Neural cell (in vitro differentiated cells): ENCODE measurements at regions not wholly inside any gene's neighbourhood (a gene's known extent, or its start where the extent isn't known, plus 50 kb on each side); places are given as distances from the start of the nearest gene placed in this dataset.

Experiments used
- H2AFZ ChIP-seq: fragments of 200-600, 300-800 bp; sonication (generic), shearing (Covaris generic); 2 replicates; pipeline ENCODE4 v1.6.0; 2014; ENCODE audit warnings: low read depth, mild to moderate bottlenecking, antibody characterized with exemption, low read length, moderate library complexity
- H3F3A ChIP-seq: fragments of 200-600 bp; shearing (Covaris generic); 2 replicates; pipeline ENCODE4 v1.6.1; 2016; ENCODE audit warnings: mild to moderate bottlenecking, moderate library complexity, mixed read lengths, antibody characterized with exemption, low read length; ENCODE audit not compliant: insufficient read depth, poor library complexity, severe bottlenecking
- H3K27ac ChIP-seq: fragments of 200-600, 300-800 bp; sonication (generic), shearing (Covaris generic); 2 replicates; pipeline ENCODE4 v1.5.1; 2014; ENCODE audit warnings: mild to moderate bottlenecking, low read length, moderate library complexity
- H3K27me3 ChIP-seq: fragments of 300-800, 200-600 bp; sonication (generic), shearing (Covaris generic); 2 replicates; pipeline ENCODE4 v1.6.0; 2014; ENCODE audit warnings: mild to moderate bottlenecking, low read depth, low read length, moderate library complexity; ENCODE audit not compliant: insufficient read depth
- H3K36me3 ChIP-seq: fragments of 300-800, 200-600 bp; sonication (generic), shearing (Covaris generic); 2 replicates; pipeline ENCODE4 v1.5.1; 2014; ENCODE audit warnings: mild to moderate bottlenecking, antibody characterized with exemption, low read length, moderate library complexity; ENCODE audit not compliant: insufficient read depth
- H3K4me2 ChIP-seq: fragments of 300-800, 200-600 bp; sonication (generic), shearing (Covaris generic); 2 replicates; pipeline ENCODE4 v1.6.0; 2014; ENCODE audit warnings: mild to moderate bottlenecking, low read length
- H3K4me3 ChIP-seq: fragments of 300-800, 200-600 bp; sonication (generic), shearing (Covaris generic); 2 replicates; pipeline ENCODE4 v1.5.1; 2014; ENCODE audit warnings: mild to moderate bottlenecking, low read length, moderate library complexity
- H3K79me2 ChIP-seq: fragments of 200-600 bp; shearing (Covaris generic); replicated peaks from 2 replicates; pipeline ENCODE4 v1.6.0; 2014; ENCODE audit warnings: mild to moderate bottlenecking, low read length, moderate library complexity; ENCODE audit not compliant: insufficient read depth
- H3K9ac ChIP-seq: fragments of 300-800, 200-600 bp; sonication (generic), shearing (Covaris generic); 2 replicates; pipeline ENCODE4 v1.6.1; 2016; ENCODE audit warnings: mild to moderate bottlenecking, low read length, mixed read lengths
- H3K9me2 ChIP-seq: fragments of 200-600 bp; shearing (Covaris generic); 2 replicates; pipeline ENCODE4 v1.6.1; 2016; ENCODE audit warnings: mild to moderate bottlenecking, low read length, mixed read lengths; ENCODE audit not compliant: insufficient read depth
- H3K9me3 ChIP-seq: fragments of 200-600, 300-800 bp; sonication (generic), shearing (Covaris generic); 2 replicates; pipeline ENCODE4 v1.6.1; 2016; ENCODE audit warnings: mild to moderate bottlenecking, mixed run types, low read length, moderate library complexity, mixed read lengths
- H4K20me1 ChIP-seq: fragments of 200-600 bp; shearing (Covaris generic); 2 replicates; pipeline ENCODE4 v1.6.1; 2016; ENCODE audit warnings: mild to moderate bottlenecking, mixed run types; ENCODE audit not compliant: insufficient read depth
- EP300 ChIP-seq: fragments of 450-650 bp; conservative IDR thresholded peaks from 2 replicates; pipeline ENCODE4 v1.6.1; 2014; ENCODE audit warnings: antibody characterized with exemption, mild to moderate bottlenecking, moderate library complexity; ENCODE audit not compliant: poor library complexity, severe bottlenecking
- EZH2 ChIP-seq: fragments of 200-600, 300-800 bp; shearing (Covaris generic), sonication (generic); IDR thresholded peaks from 2 replicates; pipeline ENCODE4 v1.6.1; 2014; ENCODE audit warnings: antibody characterized with exemption, low read length, borderline replicate concordance, mild to moderate bottlenecking; ENCODE audit not compliant: insufficient read depth, poor library complexity, severe bottlenecking
- MXI1 ChIP-seq: fragments of 450-650 bp; conservative IDR thresholded peaks from 2 replicates; pipeline ENCODE4 v1.6.1; 2014; ENCODE audit warnings: antibody characterized with exemption, mild to moderate bottlenecking; ENCODE audit not compliant: poor library complexity, severe bottlenecking
- POLR2AphosphoS5 ChIP-seq: IDR thresholded peaks from 2 replicates; pipeline ENCODE4 v1.6.1; 2012
- RAD21 ChIP-seq: fragments of 450-650 bp; conservative IDR thresholded peaks from 2 replicates; pipeline ENCODE4 v1.6.1; 2014; ENCODE audit warnings: antibody characterized with exemption, mild to moderate bottlenecking, moderate library complexity
- SMC3 ChIP-seq: fragments of 450-650 bp; conservative IDR thresholded peaks from 2 replicates; pipeline ENCODE4 v1.6.1; 2014; ENCODE audit warnings: antibody characterized with exemption, mild to moderate bottlenecking, moderate library complexity; ENCODE audit not compliant: poor library complexity
- TAF1 ChIP-seq: IDR thresholded peaks from 2 replicates; pipeline ENCODE4 v1.6.1; 2012; ENCODE audit warnings: low read depth
- TF ChIP-seq, protein P1 (sequence below): fragments of 450-650 bp; IDR thresholded peaks from 2 replicates; pipeline ENCODE4 v1.5.1; 2014; ENCODE audit warnings: antibody characterized with exemption, mild to moderate bottlenecking, moderate library complexity; ENCODE audit not compliant: poor library complexity, severe bottlenecking
- TF ChIP-seq, protein P2 (sequence below): IDR thresholded peaks from 2 replicates; pipeline ENCODE4 v1.6.1; 2012; ENCODE audit warnings: borderline replicate concordance

DNA sequence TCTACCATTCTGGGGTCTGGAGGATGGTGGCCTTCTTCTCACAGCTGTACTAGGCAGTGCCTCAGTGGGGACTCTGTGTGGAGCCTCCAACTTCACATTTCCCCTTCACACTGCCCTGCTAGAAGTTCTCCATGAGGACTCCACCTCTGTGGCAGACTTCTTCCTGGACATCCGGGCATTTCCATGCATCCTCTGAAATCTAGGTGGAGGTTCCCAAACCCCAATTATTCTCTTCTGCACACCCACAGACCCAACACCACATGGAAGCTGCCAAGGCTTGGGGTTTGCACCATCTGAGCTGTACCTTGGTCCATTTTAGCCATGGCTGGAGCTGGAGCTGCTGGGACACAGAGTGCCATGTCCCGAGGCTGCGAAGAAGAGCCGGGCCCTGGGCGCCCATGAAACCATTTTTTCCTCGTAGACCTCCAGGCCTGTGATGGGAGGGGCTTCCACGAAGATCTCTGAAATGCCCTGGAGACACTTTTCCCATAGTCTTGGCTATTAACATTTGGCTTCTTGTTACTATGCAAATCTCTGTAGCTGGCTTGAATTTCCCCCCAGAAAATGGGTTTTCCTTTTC lies 170.5 kb downstream of the FOXD2 start:
- Histone ChIP-seq H3K36me3 (no peaks in the 10 kb centered on the region), H2AFZ (no peak overlapping the region), H3K27ac (no peak overlapping the region), H3K4me2 (no peak overlapping the region), H4K20me1 (no peaks in the 10 kb centered on the region), H3K9me2 (no peaks in the 10 kb centered on the region), H3K9me3 (no peaks in the 10 kb centered on the region), H3K79me2 (no peaks in the 10 kb centered on the region), H3K27me3 (no peaks in the 10 kb centered on the region), H3K4me3 (no peak overlapping the region), H3K9ac (no peak overlapping the region), H3F3A (no peaks in the 10 kb centered on the region)
- no peak for TF ChIP-seq MXI1
- TF ChIP-seq EZH2, result no peak
- TF ChIP-seq, protein P1, sequence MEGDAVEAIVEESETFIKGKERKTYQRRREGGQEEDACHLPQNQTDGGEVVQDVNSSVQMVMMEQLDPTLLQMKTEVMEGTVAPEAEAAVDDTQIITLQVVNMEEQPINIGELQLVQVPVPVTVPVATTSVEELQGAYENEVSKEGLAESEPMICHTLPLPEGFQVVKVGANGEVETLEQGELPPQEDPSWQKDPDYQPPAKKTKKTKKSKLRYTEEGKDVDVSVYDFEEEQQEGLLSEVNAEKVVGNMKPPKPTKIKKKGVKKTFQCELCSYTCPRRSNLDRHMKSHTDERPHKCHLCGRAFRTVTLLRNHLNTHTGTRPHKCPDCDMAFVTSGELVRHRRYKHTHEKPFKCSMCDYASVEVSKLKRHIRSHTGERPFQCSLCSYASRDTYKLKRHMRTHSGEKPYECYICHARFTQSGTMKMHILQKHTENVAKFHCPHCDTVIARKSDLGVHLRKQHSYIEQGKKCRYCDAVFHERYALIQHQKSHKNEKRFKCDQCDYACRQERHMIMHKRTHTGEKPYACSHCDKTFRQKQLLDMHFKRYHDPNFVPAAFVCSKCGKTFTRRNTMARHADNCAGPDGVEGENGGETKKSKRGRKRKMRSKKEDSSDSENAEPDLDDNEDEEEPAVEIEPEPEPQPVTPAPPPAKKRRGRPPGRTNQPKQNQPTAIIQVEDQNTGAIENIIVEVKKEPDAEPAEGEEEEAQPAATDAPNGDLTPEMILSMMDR, result no peak
- TF ChIP-seq RAD21, result no peak
- TF ChIP-seq SMC3, result no peak

DNA sequence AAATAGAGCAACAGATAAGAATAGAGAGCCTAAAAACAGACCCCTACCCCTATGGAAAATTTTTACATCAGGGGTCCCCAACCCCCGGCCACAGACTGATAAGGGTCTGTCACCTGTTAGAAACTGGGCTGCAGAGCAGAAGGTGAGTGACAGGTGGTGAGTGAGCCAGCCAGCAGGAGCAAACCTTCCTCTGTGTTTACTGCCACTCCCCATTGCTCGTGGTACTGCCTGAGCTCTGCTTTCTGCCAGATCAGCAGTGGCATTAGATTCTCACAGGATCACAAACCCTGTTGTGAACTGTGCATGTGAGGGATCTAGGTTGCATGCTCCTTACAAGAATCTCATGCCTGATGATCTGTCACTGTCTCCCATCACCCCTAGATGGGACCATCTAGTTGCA lies 174.1 kb downstream of the FOXD2 start:
- H2AFZ ChIP-seq, result no peak overlapping the region
- no peaks in the 10 kb centered on the region for H3K9me2 ChIP-seq
- no peaks in the 10 kb centered on the region for H3K27me3 ChIP-seq
- no peaks in the 10 kb centered on the region for H4K20me1 ChIP-seq
- H3K79me2 ChIP-seq, result no peaks in the 10 kb centered on the region
- no peaks in the 10 kb centered on the region for H3K9me3 ChIP-seq
- H3F3A ChIP-seq, result no peaks in the 10 kb centered on the region
- TF ChIP-seq MXI1 (no peak), EZH2 (no peak), TAF1 (no peak), RAD21 (no peak), POLR2AphosphoS5 (no peak), SMC3 (no peak), EP300 (no peak)
- TF ChIP-seq, protein P1, result no peak
- TF ChIP-seq, protein P2, sequence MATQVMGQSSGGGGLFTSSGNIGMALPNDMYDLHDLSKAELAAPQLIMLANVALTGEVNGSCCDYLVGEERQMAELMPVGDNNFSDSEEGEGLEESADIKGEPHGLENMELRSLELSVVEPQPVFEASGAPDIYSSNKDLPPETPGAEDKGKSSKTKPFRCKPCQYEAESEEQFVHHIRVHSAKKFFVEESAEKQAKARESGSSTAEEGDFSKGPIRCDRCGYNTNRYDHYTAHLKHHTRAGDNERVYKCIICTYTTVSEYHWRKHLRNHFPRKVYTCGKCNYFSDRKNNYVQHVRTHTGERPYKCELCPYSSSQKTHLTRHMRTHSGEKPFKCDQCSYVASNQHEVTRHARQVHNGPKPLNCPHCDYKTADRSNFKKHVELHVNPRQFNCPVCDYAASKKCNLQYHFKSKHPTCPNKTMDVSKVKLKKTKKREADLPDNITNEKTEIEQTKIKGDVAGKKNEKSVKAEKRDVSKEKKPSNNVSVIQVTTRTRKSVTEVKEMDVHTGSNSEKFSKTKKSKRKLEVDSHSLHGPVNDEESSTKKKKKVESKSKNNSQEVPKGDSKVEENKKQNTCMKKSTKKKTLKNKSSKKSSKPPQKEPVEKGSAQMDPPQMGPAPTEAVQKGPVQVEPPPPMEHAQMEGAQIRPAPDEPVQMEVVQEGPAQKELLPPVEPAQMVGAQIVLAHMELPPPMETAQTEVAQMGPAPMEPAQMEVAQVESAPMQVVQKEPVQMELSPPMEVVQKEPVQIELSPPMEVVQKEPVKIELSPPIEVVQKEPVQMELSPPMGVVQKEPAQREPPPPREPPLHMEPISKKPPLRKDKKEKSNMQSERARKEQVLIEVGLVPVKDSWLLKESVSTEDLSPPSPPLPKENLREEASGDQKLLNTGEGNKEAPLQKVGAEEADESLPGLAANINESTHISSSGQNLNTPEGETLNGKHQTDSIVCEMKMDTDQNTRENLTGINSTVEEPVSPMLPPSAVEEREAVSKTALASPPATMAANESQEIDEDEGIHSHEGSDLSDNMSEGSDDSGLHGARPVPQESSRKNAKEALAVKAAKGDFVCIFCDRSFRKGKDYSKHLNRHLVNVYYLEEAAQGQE, result no peak
- no peaks in the 10 kb centered on the region for H3K36me3 ChIP-seq
- no peak overlapping the region for H3K4me2 ChIP-seq
- no peak overlapping the region for H3K9ac ChIP-seq
- H3K27ac ChIP-seq, result no peak overlapping the region
- H3K4me3 ChIP-seq, result no peak overlapping the region
